Panc1 (cell line): ENCODE measurements at regions not wholly inside any gene's neighbourhood (a gene's known extent, or its start where the extent isn't known, plus 50 kb on each side); places are given as distances from the start of the nearest gene placed in this dataset.

Source experiments
- ATAC-seq: fragments of 200-7000 bp; cut with Tn5 transposase; 2 replicates; pipeline ENCODE4 v1.9.1; 2020; ENCODE audit warnings: mild to moderate bottlenecking, moderate library complexity
- BruUV-seq: library from RNA; stranded (reverse); fragments of 400-500 nt; replicated peaks from 2 replicates; lab custom pipeline; 2021; lab: Mats Ljungman, UMichigan
- CTCF ChIA-PET: fragments of 300-600 bp; sonication (Branson Sonifier 250); formaldehyde crosslinking; loops from one replicate; lab custom pipeline; 2022; ENCODE audit warnings: antibody characterized with exemption; lab: Charles Lee
- POLR2A ChIA-PET: fragments of 300-600 bp; sonication (Branson Sonifier 250); formaldehyde crosslinking; loops from one replicate; lab custom pipeline; 2022; ENCODE audit warnings: antibody characterized with exemption; lab: Charles Lee
- DNase-seq: peaks from one replicate; pipeline ENCODE4 v3.0.0-alpha.2; 2010; ENCODE audit warnings: low read depth, low spot score
- H3K27ac ChIP-seq: 2 replicates; pipeline ENCODE4 v1.5.1; 2011; ENCODE audit warnings: mild to moderate bottlenecking, low read length, inconsistent platforms
- H3K27me3 ChIP-seq: fragments of 200-500 bp; sonication (Bioruptor generic); 2 replicates; pipeline ENCODE4 v1.6.0; 2014; ENCODE audit warnings: low read length, inconsistent platforms; ENCODE audit not compliant: control insufficient read depth, insufficient read depth
- H3K36me3 ChIP-seq: fragments of 200-500 bp; sonication (Bioruptor generic); 2 replicates; pipeline ENCODE4 v1.5.1; 2014; ENCODE audit warnings: inconsistent platforms, mild to moderate bottlenecking, low read length, moderate library complexity; ENCODE audit not compliant: control insufficient read depth, insufficient read depth
- H3K4me1 ChIP-seq: 2 replicates; pipeline ENCODE4 v1.5.1; 2011; ENCODE audit warnings: inconsistent platforms, mild to moderate bottlenecking, low read length, moderate library complexity; ENCODE audit not compliant: control insufficient read depth, insufficient read depth
- H3K4me3 ChIP-seq, 2 experiments: 2 replicates each; pipeline ENCODE4 v1.5.1; 2011 to 2012; ENCODE audit warnings: low read depth in 2 of 2, low read length in 2 of 2, mild to moderate bottlenecking in 2 of 2, inconsistent platforms in 1 of 2, moderate library complexity in 1 of 2
- H3K9me3 ChIP-seq: fragments of 200-500 bp; sonication (Bioruptor generic); 2 replicates; pipeline ENCODE4 v1.5.1; 2014; ENCODE audit warnings: low read depth, mild to moderate bottlenecking, inconsistent platforms, low read length, moderate library complexity; ENCODE audit not compliant: control insufficient read depth, insufficient read depth
- CTCF ChIP-seq: fragments of 450-650 bp; IDR thresholded peaks from 2 replicates; pipeline ENCODE4 v1.5.1; 2017; ENCODE audit warnings: mild to moderate bottlenecking
- REST ChIP-seq, 2 experiments: IDR thresholded peaks; 2 replicates each; pipeline ENCODE4 v1.6.1; 2011 to 2012; ENCODE audit warnings: low read depth in 2 of 2, control low read depth in 1 of 2, low read length in 1 of 2, mild to moderate bottlenecking in 1 of 2, moderate library complexity in 1 of 2; ENCODE audit not compliant: insufficient read depth in 1 of 2
- TCF7L2 ChIP-seq: IDR thresholded peaks from 2 replicates; pipeline ENCODE4 v1.6.1; 2011; ENCODE audit warnings: mild to moderate bottlenecking, low read depth, low read length, inconsistent platforms
- in situ Hi-C: cut with HindIII; loops from 2 replicates; pipeline ENCODE4 v1.10.0; 2016; ENCODE audit warnings: low sequenced_read_pairs, low pct_unique_long_range_greater_than_20kb
- intact Hi-C: fragments of 100-400 bp; cut with micrococcal nuclease; formaldehyde crosslinking; loops from one replicate; pipeline ENCODE4 v1.10.0; 2022; ENCODE audit not compliant: unreplicated experiment

GRCh38 chr16:66304151-66304550 is 62.3 kb upstream of the CDH5 start:
- Histone ChIP-seq H3K27me3 (no peaks in the 10 kb centered on the region), H3K4me3 (no peak overlapping the region), H3K4me1 (no peaks in the 10 kb centered on the region), H3K36me3 (no peaks in the 10 kb centered on the region), H3K9me3 (no peaks in the 10 kb centered on the region), H3K27ac (no peak overlapping the region)
- ChIA-PET POLR2A (interaction anchor here (0.5 kb wide), 1 partner anchor 23 kb away, joined by 4 read pairs; no protein-coding TSS in a partner anchor), CTCF (interaction anchor here (0.6 kb wide), 1 partner anchor 658 kb away, joined by 9 read pairs; no protein-coding TSS in a partner anchor)
- no TSS peak for BruUV-seq
- TF ChIP-seq REST (IDR thresholded peaks at IDR 0.05; ENCODE audit: insufficient read depth in 1 of 2, low read depth in 2 of 2, low read length in 1 of 2), result no peak
- intact Hi-C loops, result no loop called here
- DNase-seq (no peak), ATAC-seq (no peak)
- in situ Hi-C loops, result no loop called here

- DNase-seq (no peak), ATAC-seq (no peak)
- Histone ChIP-seq H3K9me3 (no peaks in the 10 kb centered on the region), H3K4me1 (no peaks in the 10 kb centered on the region), H3K36me3 (no peaks in the 10 kb centered on the region), H3K4me3 (no peak overlapping the region), H3K27me3 (no peaks in the 10 kb centered on the region; the same call in 1 of the 2 replicates), H3K27ac (no peak overlapping the region)
- BruUV-seq, result no TSS peak
- intact Hi-C loops (no loop called here), in situ Hi-C loops (no loop called here)
- no peak for TF ChIP-seq TCF7L2
- CTCF ChIA-PET, result no interaction called here
- POLR2A ChIA-PET, result no interaction called here
Observed at GRCh38 chr16:66300501-66300900, 66.0 kb upstream of the CDH5 start.

GRCh38 chr16:66300037-66300436 is 66.5 kb upstream of the CDH5 start:
- no peak for TF ChIP-seq CTCF
- TF ChIP-seq REST (IDR thresholded peaks at IDR 0.05; ENCODE audit: insufficient read depth in 1 of 2, low read depth in 2 of 2, low read length in 1 of 2), result no peak
- no TSS peak for BruUV-seq
- in situ Hi-C loops, result no loop called here

More at GRCh38 chr16:66300037-66300436, 66.5 kb upstream of the CDH5 start:
- no peak overlapping the region for H3K4me3 ChIP-seq
- no peak overlapping the region for H3K27ac ChIP-seq
- CTCF ChIA-PET, result no interaction called here
- intact Hi-C loops, result no loop called here
- H3K4me1 ChIP-seq, result no peaks in the 10 kb centered on the region
- H3K27me3 ChIP-seq, result no peaks in the 10 kb centered on the region; the same call in none of the 2 replicates
- POLR2A ChIA-PET, result no interaction called here
- ATAC-seq (no peak), DNase-seq (no peak)
- H3K36me3 ChIP-seq, result no peaks in the 10 kb centered on the region
- H3K9me3 ChIP-seq, result no peaks in the 10 kb centered on the region
